GM10248 (cell line): ENCODE measurements at regions not wholly inside any gene's neighbourhood (a gene's known extent, or its start where the extent isn't known, plus 50 kb on each side); places are given as distances from the start of the nearest gene placed in this dataset.

ENCODE experiments used
- CTCF ChIA-PET: fragments of 300-600 bp; sonication (Branson Sonifier 250); formaldehyde crosslinking; extraction: SDS; loops from one replicate; lab custom pipeline; 2021; ENCODE audit warnings: antibody characterized with exemption; lab: Yijun Ruan, JAX
- POLR2A ChIA-PET: fragments of 350-650 bp; sonication (Branson Sonifier 250); formaldehyde crosslinking; extraction: SDS; loops from one replicate; lab custom pipeline; 2020; ENCODE audit warnings: antibody characterized with exemption; lab: Yijun Ruan, JAX
- DNase-seq: peaks from one replicate; pipeline ENCODE4 v3.0.0; 2012; ENCODE audit errors: extremely low spot score
- TF ChIP-seq, protein P1 (sequence below): IDR thresholded peaks from 2 replicates; pipeline ENCODE4 v1.5.1; 2012; ENCODE audit warnings: mild to moderate bottlenecking, low read depth; ENCODE audit errors: extremely low read depth, missing control alignments, control extremely low read depth

DNA sequence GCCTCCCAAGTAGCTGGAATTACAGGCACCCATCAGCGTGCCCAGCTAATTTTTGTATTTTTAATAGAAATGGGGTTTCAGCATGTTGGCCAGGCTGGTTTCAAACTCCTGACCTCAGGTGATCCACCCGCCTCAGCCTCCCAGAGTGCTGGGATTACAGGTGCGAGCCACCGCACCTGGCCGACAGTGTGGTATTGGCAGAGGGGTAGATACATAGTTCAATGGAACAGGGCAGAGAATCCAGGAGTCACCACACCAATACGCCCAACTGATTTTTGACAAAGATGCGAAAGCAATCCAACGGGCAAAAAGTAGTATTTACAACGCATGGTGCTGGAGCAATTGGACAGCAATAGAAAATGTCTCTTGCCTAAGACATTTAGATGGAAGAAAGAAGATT, 164.0 kb upstream of the PPP1R26 start:
- TF ChIP-seq, protein P1, sequence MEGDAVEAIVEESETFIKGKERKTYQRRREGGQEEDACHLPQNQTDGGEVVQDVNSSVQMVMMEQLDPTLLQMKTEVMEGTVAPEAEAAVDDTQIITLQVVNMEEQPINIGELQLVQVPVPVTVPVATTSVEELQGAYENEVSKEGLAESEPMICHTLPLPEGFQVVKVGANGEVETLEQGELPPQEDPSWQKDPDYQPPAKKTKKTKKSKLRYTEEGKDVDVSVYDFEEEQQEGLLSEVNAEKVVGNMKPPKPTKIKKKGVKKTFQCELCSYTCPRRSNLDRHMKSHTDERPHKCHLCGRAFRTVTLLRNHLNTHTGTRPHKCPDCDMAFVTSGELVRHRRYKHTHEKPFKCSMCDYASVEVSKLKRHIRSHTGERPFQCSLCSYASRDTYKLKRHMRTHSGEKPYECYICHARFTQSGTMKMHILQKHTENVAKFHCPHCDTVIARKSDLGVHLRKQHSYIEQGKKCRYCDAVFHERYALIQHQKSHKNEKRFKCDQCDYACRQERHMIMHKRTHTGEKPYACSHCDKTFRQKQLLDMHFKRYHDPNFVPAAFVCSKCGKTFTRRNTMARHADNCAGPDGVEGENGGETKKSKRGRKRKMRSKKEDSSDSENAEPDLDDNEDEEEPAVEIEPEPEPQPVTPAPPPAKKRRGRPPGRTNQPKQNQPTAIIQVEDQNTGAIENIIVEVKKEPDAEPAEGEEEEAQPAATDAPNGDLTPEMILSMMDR = no peak
- CTCF ChIA-PET = no interaction called here
- POLR2A ChIA-PET = no interaction called here
- DNase-seq = no peak

DNA sequence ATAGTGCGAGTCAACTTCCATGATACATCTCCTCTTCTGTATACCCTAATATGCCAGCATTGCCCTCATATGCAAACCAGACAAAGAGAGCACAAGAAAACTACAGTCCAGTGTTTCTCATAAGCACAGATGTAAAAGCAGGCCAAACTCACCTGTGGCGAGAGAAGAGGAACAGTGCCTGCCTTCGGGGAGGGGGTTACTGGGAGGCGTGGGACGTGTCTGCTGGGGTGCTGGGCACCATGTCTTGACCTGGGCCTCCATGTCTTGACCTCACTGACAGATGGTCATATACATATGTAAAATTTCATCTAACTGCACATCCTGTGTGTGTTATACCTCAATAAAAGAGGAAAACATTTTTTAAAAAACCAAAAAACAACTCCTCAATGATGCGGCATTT, 159.3 kb upstream of the PPP1R26 start:
- no peak for DNase-seq
- TF ChIP-seq, protein P1 = no peak
- POLR2A ChIA-PET = no interaction called here

DNA sequence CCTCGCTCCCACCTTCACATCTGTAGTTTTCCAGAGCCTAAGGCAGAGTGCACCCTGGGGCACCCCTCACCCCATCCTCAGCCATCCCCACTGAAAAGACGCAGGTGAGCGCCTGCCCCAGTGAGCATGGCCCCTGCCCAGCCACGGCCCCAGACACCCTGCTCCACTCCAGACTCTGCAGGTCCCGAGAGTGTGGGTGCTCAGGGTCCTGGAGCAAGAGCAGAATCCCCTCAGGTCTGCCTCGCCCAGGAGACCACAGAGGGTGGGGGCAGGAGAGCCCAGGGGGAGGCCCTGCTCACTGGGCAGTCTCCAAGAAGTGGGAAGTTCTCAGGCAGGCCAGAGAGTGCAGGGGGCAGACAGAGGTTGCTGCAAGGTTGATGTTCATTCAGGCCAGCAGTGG, 158.6 kb upstream of the PPP1R26 start:
- ChIA-PET POLR2A (no interaction called here), CTCF (no interaction called here)
- DNase-seq = no peak
- TF ChIP-seq, protein P1 = no peak

More for the DNA sequence above, 159.3 kb upstream of the PPP1R26 start:
- CTCF ChIA-PET = no interaction called here

DNA sequence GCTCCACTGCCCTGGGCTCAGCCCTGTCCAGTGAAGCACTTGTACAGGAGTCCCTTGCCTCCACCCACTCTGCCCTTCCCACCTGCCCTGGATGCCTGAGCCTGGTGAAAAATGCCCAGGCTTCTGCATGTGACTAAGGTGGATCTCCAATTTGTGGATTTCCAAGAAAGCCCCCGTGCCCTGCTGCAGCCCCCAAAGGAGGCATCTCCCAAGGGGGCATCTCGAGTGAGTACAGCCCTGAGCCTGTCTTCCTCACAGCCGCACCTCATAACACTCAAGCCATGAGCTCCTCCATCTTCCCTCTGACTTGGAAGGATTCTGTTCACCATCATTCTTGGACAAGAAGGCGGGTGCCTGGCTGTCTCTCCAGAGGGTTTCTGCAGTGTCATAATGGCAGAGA, 158.0 kb upstream of the PPP1R26 start:
- no peak for DNase-seq
- TF ChIP-seq, protein P1 = no peak
- CTCF ChIA-PET = no interaction called here
- POLR2A ChIA-PET = no interaction called here

DNA sequence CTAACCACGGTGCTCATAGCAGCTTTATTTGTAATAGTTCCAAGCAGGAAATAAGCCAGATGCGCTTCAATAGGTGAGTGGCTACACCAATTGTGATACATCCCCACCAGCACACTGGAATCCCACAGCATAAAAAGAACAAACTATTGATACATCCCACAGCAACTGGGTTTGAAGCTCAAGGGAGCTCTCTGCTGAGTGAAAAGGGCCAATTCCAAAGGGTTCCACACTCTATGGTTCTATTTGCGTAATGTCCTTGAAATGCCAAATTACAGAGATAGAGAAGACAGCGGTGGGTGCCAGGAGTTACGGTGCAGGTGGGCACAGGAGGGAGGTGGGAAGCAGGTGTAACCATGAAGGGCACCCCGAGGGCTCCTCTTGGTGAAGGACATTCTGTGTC, 155.3 kb upstream of the PPP1R26 start:
- POLR2A ChIA-PET = no interaction called here
- TF ChIP-seq, protein P1 = no peak
- CTCF ChIA-PET = interaction anchor here (1.4 kb wide), 1 partner anchor 10 kb away, joined by 3 read pairs; no protein-coding TSS in a partner anchor
- no peak for DNase-seq

DNA sequence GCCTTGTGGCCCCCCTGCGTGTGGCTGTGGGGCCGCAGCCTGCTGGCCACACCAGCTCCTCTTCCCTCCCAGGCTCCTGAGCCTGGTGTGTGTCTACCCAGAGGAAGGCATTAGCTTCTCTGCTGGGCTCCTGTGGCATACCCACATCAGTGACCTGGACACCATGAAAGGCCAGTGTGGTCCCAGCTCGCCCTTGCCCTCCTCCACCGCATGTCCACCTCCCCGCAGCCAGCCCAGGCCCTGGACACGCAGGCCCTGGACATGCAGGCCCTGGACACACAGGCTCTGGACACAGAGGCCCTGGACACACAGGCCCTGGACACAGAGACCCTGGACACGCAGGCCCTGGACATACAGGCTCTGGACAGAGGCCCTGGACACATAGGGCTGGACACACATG, 153.4 kb upstream of the PPP1R26 start:
- DNase-seq = no peak
- TF ChIP-seq, protein P1 = no peak
- CTCF ChIA-PET = no interaction called here
- POLR2A ChIA-PET = no interaction called here
